GM18868 (cell line): ENCODE measurements at regions not wholly inside any gene's neighbourhood (a gene's known extent, or its start where the extent isn't known, plus 50 kb on each side); places are given as distances from the start of the nearest gene placed in this dataset.

Experiments
- ATAC-seq: cut with Tn5 transposase; IDR thresholded peaks from one replicate; pipeline ENCODE4 v1.9.1; 2021; ENCODE audit warnings: mild to moderate bottlenecking, moderate library complexity; ENCODE audit not compliant: unreplicated experiment

- ATAC-seq = no peak
These were observed 121.2 kb upstream of the NFIB start for GRCh38 chr9:14434971-14435718.

GRCh38 chr9:14434158-14434504 is 120.2 kb upstream of the NFIB start:
- no peak for ATAC-seq

GRCh38 chr9:14433351-14434157 is 119.6 kb upstream of the NFIB start:
- peak; percentile 62 for ATAC-seq

GRCh38 chr9:14432666-14433350 is 118.9 kb upstream of the NFIB start:
- no peak for ATAC-seq

DNA sequence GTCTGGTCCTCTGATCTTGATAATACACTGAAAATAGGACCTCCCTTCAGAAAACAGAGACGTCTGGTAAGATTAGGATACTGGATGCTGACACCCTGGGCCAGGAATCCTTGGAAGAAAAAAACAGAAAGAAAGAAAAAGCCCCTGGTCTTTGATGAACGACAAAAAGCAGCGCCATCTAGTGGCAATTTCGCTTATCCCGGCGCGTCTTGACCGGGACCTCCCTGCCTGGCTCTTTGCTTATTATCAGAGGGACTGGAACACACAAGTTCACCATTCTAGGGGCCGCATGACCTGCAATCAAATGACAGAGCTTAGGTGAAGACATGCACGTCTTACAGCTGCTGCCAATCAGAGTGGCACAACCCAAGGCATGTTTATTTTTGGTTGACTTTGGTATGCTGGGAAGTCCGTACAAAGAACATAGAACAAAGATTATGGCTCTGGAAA is 114.9 kb upstream of the NFIB start:
- ATAC-seq = peak; percentile 61

- ATAC-seq = peak; percentile 13
These were observed 113.5 kb upstream of the NFIB start for GRCh38 chr9:14427419-14427818.

DNA sequence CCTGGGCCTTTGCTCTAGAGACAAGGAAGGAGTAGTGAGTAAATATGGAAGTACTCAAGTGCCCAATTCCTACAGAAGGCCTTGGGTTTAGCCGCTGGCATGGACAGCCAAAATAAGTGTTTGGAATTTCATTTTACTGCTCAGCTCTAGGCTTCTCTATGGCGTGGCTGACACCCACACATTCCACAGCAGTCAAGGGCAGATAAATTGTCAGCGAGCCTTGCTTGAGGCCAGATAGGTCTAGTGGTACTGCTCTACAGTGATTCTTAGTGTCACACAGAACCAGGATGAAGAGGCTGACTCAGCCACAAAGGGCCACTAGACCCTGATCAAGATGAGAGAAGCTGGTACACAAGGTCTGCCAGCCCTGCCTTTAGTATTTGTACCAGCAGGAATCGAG is 111.0 kb upstream of the NFIB start:
- no peak for ATAC-seq

DNA sequence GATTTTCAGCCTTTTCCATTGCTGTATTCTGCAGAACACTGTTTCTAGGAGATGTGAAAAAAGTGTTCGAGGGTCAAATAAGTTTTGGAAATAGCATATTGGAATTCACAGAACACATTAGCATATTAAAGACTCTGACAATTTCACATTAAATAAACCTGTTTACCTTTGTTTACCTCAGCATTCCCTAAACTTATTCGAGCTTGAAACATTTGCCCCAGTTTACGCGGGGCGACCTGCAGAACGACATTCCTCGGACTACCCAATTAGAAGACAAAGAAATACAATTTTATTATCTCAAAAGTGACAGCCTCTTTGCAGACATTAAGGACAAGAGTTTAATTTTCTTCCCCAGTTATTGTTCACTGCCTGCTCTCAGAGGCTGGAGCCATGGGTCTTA is 110.3 kb upstream of the NFIB start:
- ATAC-seq = no peak

- no peak for ATAC-seq
These were observed 109.9 kb upstream of the NFIB start for GRCh38 chr9:14423815-14424261.

- no peak for ATAC-seq
These were observed 107.3 kb upstream of the NFIB start for GRCh38 chr9:14421291-14421690.

- ATAC-seq = no peak
These were observed 105.3 kb upstream of the NFIB start for GRCh38 chr9:14418941-14419937.

DNA sequence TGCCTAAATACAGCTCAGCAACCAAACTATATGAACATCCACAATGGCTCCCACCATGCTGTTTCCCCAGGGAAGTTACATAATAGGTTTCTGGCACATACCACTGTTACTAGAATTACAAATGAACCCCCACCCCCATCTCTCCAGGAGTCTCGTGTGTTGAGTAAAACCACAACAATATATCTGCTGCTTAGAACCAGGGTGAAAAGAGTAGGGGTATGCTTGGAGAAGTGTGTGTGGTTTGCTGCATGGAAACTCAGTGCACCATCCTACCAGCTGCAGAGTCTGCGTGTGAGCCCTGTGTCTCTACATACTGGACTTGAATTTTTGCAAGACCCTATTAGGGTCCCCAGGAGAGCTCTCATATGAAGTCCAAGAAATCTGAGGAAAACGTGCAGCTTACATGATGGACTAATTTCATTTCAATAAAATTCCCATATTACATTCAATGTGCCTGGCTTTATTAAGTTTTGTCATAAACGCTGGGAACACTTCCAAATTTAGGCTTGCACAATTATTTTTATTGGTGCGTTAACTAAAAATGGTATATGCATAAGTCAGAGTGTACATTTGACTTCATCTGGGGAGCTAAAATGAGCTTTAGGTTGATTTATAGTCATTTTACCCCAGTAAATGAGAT is 104.5 kb upstream of the NFIB start:
- no peak for ATAC-seq

- no peak for ATAC-seq
These were observed 103.3 kb upstream of the NFIB start for GRCh38 chr9:14417237-14417636.

- ATAC-seq = no peak
These were observed 102.0 kb upstream of the NFIB start for GRCh38 chr9:14415947-14416346.

GRCh38 chr9:14413812-14414211 is 99.9 kb upstream of the NFIB start:
- ATAC-seq = no peak

DNA sequence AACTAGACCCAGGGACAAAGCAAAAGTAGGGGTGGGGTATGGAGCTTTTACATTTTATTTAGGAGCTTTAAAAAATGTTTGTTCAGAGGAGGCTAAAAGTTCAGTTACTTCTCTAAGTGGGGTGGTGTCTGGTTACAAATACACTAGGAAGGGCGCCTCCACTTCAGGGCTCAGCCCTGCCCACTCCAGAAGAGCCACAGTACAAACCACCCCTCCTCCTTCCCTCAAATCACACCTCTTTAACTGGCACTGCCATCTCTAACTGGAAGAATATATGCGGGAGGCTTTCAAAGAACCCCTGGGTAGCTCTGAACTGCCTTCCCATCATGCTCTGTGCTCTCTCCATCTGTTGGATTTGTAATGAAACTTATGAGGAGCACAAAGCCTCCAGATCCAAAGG is 98.8 kb upstream of the NFIB start:
- ATAC-seq = no peak

GRCh38 chr9:14406463-14406862 is 92.5 kb upstream of the NFIB start:
- no peak for ATAC-seq

GRCh38 chr9:14405176-14405706 is 91.3 kb upstream of the NFIB start:
- no peak for ATAC-seq

DNA sequence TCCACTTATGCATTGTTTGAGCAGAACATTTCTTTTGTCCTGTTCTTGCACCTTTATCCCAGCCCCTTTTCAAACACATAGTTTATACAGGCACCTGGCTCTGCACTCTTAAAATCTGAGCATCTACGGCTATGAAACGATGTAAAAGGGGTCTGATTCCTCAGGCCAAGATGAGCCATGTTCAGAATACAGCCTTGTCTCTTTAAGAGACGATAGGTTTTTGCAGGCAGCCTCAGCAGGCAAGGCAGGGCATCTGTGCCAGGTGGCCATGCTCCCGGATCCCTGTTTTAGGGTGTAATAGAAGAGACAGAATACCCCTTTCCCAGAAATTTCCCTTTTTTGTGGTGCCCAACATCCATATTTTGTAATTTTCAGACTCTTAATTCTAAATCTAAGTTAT is 89.1 kb upstream of the NFIB start:
- no peak for ATAC-seq

- ATAC-seq = no peak
These were observed 88.6 kb upstream of the NFIB start for GRCh38 chr9:14402583-14402982.
